ENCODE measurements at regions not wholly inside any gene's neighbourhood (a gene's known extent, or its start where the extent isn't known, plus 50 kb on each side); places are given as distances from the start of the nearest gene placed in this dataset.

DNA sequence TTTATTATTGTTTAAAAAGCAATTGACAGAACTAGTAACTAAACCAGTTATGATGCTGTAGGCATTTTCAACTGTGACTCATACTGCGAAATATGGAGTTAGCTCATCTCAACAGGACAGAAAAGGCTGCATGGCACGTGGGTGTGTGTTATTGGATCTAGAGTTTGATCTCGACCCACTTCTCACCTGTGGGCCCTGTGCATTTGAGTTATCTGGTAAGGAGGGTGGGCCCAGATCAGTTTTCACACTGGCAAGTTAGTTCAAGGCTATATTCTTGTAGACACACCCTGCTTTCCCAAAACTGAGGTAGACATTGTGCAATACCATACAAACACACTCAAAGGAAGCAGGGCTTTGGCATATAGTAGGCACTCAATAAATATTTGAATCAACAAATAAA lies 71.3 kb upstream of the PRDX6 start (continued):
- TF ChIP-seq CHD1 (IDR thresholded peaks at IDR 0.05; ENCODE audit: low read depth, low read length), result no peak

Measured in H1 (cell line).